Nephron (organoid): ENCODE measurements at regions not wholly inside any gene's neighbourhood (a gene's known extent, or its start where the extent isn't known, plus 50 kb on each side); places are given as distances from the start of the nearest gene placed in this dataset.

Source experiments
- H3K27ac Mint-ChIP-seq, 3 experiments: 2 replicates each; pipeline ENCODE4 v1.8.0; 2020; ENCODE audit warnings: mixed read lengths in 3 of 3, mild to moderate bottlenecking in 2 of 3, moderate library complexity in 1 of 3
- H3K27me3 Mint-ChIP-seq: 2 replicates; pipeline ENCODE4 v1.8.0; 2021; ENCODE audit warnings: low read depth, mild to moderate bottlenecking, moderate library complexity, mixed read lengths
- H3K36me3 Mint-ChIP-seq: 2 replicates; pipeline ENCODE4 v1.8.0; 2020; ENCODE audit warnings: low read depth, mixed read lengths
- H3K4me1 Mint-ChIP-seq: 2 replicates; pipeline ENCODE4 v1.8.0; 2020; ENCODE audit warnings: mixed read lengths
- H3K4me3 Mint-ChIP-seq, 3 experiments: 2 replicates each; pipeline ENCODE4 v1.8.0; 2020; ENCODE audit warnings: mild to moderate bottlenecking in 3 of 3, mixed read lengths in 3 of 3, moderate library complexity in 2 of 3
- H3K9me3 Mint-ChIP-seq: 2 replicates; pipeline ENCODE4 v1.8.0; 2020; ENCODE audit warnings: mixed read lengths
- TF ChIP-seq, protein P1 (sequence below), 3 experiments: fragments of 200-600 bp; sonication (generic); IDR thresholded peaks; one replicate each; pipeline ENCODE4 v1.5.0; 2021; ENCODE audit warnings: antibody characterized with exemption in 3 of 3; ENCODE audit not compliant: unreplicated experiment in 3 of 3

DNA sequence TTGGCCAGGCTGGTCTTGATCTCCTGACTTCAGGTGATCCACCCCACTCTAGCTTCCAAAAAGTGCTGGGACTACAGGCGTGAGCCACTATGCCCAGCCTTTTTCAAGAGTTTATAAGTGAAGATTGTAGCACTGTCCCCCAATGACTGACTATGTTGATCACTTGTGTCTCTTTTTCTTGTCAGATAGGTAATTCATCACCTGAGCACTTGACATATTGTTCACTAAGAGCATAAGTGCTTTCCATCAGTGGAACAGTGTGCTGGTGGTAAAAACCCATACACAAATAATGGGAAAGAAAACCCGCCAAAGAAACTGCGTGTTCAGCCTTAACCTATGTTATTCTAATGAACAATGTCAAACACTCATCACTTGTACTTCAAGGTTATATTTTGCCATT lies 414.4 kb upstream of the CDH7 start:
- H3K4me3 Mint-ChIP-seq = no peak overlapping the region
- H3K36me3 Mint-ChIP-seq = no peaks in the 10 kb centered on the region
- no peaks in the 10 kb centered on the region for H3K9me3 Mint-ChIP-seq
- no peaks in the 10 kb centered on the region for H3K27me3 Mint-ChIP-seq
- TF ChIP-seq, protein P1, sequence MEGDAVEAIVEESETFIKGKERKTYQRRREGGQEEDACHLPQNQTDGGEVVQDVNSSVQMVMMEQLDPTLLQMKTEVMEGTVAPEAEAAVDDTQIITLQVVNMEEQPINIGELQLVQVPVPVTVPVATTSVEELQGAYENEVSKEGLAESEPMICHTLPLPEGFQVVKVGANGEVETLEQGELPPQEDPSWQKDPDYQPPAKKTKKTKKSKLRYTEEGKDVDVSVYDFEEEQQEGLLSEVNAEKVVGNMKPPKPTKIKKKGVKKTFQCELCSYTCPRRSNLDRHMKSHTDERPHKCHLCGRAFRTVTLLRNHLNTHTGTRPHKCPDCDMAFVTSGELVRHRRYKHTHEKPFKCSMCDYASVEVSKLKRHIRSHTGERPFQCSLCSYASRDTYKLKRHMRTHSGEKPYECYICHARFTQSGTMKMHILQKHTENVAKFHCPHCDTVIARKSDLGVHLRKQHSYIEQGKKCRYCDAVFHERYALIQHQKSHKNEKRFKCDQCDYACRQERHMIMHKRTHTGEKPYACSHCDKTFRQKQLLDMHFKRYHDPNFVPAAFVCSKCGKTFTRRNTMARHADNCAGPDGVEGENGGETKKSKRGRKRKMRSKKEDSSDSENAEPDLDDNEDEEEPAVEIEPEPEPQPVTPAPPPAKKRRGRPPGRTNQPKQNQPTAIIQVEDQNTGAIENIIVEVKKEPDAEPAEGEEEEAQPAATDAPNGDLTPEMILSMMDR (IDR thresholded peaks at IDR 0.05; ENCODE audit: unreplicated experiment in 3 of 3) = no peak
- H3K27ac Mint-ChIP-seq = no peak overlapping the region
- H3K4me1 Mint-ChIP-seq = no peaks in the 10 kb centered on the region

DNA sequence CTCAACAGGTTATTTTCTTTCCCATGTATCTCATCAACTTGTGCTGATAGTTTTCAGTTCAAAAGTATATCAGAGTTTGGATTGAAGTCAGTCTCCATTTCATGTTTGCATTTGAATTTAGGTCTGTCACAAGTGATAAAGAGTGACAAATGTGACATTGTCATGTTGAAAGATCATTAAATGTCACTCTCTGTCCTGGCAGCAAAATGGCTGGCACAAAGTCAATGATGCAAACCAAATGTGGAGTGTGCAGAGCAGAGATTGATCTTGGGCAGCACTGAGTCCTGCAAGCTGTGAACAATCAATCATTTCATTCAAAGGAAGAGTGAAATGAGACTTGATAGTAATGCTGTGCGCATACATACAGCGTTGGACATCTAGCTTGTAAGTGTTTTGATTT lies 421.8 kb upstream of the CDH7 start:
- no peaks in the 10 kb centered on the region for H3K36me3 Mint-ChIP-seq
- no peaks in the 10 kb centered on the region for H3K27me3 Mint-ChIP-seq
- H3K9me3 Mint-ChIP-seq = no peaks in the 10 kb centered on the region
- H3K4me3 Mint-ChIP-seq = no peak overlapping the region
- TF ChIP-seq, protein P1 (IDR thresholded peaks at IDR 0.05; ENCODE audit: unreplicated experiment in 3 of 3) = no peak
- H3K4me1 Mint-ChIP-seq = peaks cover 13% of the 10 kb centered on the region
- H3K27ac Mint-ChIP-seq = no peak overlapping the region

DNA sequence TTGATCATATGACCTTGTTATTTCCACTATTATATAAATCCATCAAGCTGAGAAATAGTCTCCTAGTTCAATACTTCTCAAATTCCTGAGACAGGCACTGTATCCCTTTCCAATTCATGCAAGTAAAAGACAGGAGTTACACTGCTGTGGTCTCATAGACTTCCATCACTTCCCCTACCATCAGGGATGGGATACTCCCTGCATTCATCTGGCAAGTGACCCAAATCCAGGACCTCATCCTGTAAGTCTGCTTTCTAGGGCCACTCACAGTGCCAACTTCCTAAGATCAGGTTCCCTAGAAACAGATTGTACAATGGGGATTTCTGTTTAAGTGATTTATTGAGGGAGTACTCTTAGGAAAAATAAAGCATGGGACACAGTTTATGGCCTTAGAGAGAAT lies 424.0 kb upstream of the CDH7 start:
- H3K4me1 Mint-ChIP-seq = peaks cover 13% of the 10 kb centered on the region
- H3K9me3 Mint-ChIP-seq = no peaks in the 10 kb centered on the region
- H3K27ac Mint-ChIP-seq = no peak overlapping the region
- no peaks in the 10 kb centered on the region for H3K36me3 Mint-ChIP-seq
- no peak overlapping the region for H3K4me3 Mint-ChIP-seq
- H3K27me3 Mint-ChIP-seq = no peaks in the 10 kb centered on the region
- TF ChIP-seq, protein P1 (IDR thresholded peaks at IDR 0.05; ENCODE audit: unreplicated experiment in 3 of 3) = no peak

DNA sequence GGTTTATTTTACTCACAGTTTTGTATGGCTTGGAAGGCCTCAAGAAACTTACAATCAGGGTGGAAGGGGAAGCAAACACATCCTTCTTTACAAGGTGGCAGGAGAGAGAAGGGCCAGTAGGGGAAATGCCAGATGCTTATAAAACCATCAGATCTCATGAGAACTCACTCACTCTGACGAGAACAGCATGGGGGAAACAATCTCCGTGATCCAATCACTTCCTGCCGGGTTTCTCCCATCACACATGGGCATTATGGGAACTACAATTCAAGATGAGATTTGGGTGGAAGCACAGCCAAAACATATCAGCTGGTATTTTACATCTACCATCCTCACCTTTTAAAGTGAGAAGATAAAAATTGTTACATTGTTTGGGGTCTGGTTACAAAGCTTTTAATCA lies 427.9 kb upstream of the CDH7 start:
- Mint-ChIP-seq H3K27me3 (no peaks in the 10 kb centered on the region), H3K36me3 (no peaks in the 10 kb centered on the region), H3K27ac (no peak overlapping the region), H3K4me3 (no peak overlapping the region), H3K4me1 (peaks cover 13% of the 10 kb centered on the region), H3K9me3 (no peaks in the 10 kb centered on the region)
- TF ChIP-seq, protein P1 (IDR thresholded peaks at IDR 0.05; ENCODE audit: unreplicated experiment in 3 of 3) = no peak

DNA sequence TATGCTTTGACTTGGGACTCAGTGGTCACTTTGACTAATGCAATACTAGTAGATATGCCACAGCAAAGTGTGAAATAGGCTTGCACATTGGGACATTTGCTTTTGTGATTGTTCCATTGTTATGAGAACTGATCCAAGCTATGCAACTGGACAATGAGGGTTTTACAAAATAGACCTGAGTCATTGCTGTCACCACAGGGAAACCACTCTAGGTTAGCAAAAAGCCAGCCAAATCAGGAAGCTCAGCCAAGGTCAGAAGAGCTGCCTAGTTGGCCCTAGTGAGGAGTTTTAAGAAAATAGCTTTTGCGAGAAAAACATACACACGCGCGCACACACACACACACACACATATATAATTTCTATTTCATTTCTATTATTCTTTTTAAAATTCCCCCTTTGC lies 452.4 kb upstream of the CDH7 start:
- no peak overlapping the region for H3K27ac Mint-ChIP-seq
- H3K27me3 Mint-ChIP-seq = no peaks in the 10 kb centered on the region
- no peaks in the 10 kb centered on the region for H3K9me3 Mint-ChIP-seq
- H3K4me3 Mint-ChIP-seq = no peak overlapping the region
- H3K36me3 Mint-ChIP-seq = no peaks in the 10 kb centered on the region
- TF ChIP-seq, protein P1 (IDR thresholded peaks at IDR 0.05; ENCODE audit: unreplicated experiment in 3 of 3) = no peak
- H3K4me1 Mint-ChIP-seq = no peaks in the 10 kb centered on the region

DNA sequence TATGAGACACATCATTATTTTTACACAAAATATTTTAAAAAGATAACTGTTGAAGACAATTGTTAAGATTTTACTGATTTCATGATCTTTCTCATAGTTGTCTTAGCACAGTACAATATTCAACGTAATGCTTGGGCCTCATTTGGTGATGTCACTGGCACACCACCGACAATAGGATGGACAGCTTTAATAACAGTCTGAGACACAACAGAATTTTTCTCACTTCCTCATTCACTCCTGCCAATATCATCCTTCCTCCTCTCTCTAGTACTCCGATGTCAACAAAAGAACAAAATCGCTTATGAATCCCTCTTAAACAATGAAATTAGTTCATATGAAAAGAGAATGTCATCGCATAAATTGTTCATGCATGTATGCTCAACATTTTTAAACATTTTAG lies 461.9 kb upstream of the CDH7 start:
- no peaks in the 10 kb centered on the region for H3K36me3 Mint-ChIP-seq
- H3K4me3 Mint-ChIP-seq = no peak overlapping the region
- no peaks in the 10 kb centered on the region for H3K4me1 Mint-ChIP-seq
- no peak overlapping the region for H3K27ac Mint-ChIP-seq
- no peaks in the 10 kb centered on the region for H3K9me3 Mint-ChIP-seq
- H3K27me3 Mint-ChIP-seq = no peaks in the 10 kb centered on the region
- TF ChIP-seq, protein P1 (IDR thresholded peaks at IDR 0.05; ENCODE audit: unreplicated experiment in 3 of 3) = no peak
